Colonic mucosa (tissue), 4 donors: ENCODE measurements at regions not wholly inside any gene's neighbourhood (a gene's known extent, or its start where the extent isn't known, plus 50 kb on each side); places are given as distances from the start of the nearest gene placed in this dataset.
A peak's percentile ranks its signal among the peaks of the same experiment; 100 is the strongest.

ENCODE experiments used
- DNase-seq: peaks from one replicate; pipeline ENCODE4 v3.0.0-alpha.2; 2020
- H3K27ac ChIP-seq: fragments of 200-600 bp; one replicate; pipeline ENCODE4 v1.8.0; 2021
- H3K27me3 ChIP-seq: fragments of 200-600 bp; one replicate; pipeline ENCODE4 v1.8.0; 2021
- H3K36me3 ChIP-seq: fragments of 200-600 bp; one replicate; pipeline ENCODE4 v1.8.0; 2021
- H3K4me1 ChIP-seq: fragments of 200-600 bp; one replicate; pipeline ENCODE4 v1.8.0; 2021; ENCODE audit warnings: mild to moderate bottlenecking
- H3K4me3 ChIP-seq: fragments of 200-600 bp; one replicate; pipeline ENCODE4 v1.8.0; 2021
- H3K9ac ChIP-seq, 2 donors: one replicate each; pipeline ENCODE4 v1.7.0; 2013; ENCODE audit warnings: control low read depth in 2 of 2, low read depth in 2 of 2, low read length in 2 of 2
- H3K9me3 ChIP-seq: fragments of 200-600 bp; one replicate; pipeline ENCODE4 v1.8.0; 2021
- intact Hi-C: fragments of 100-400 bp; cut with DNase I; formaldehyde crosslinking; loops from one replicate; pipeline ENCODE4 v1.14.1; 2022
- TF ChIP-seq, protein P1 (sequence below): fragments of 200-600 bp; IDR thresholded peaks from one replicate; pipeline ENCODE4 v1.8.0; 2022; ENCODE audit warnings: antibody characterized with exemption, mild to moderate bottlenecking
- donor health status: healthy.
- donor health status: DM: no; HTN: no; CAD: no.
- donor health status: DM: no; HTN: no; CAD: no.

- Histone ChIP-seq H3K4me3 (no peak overlapping the region), H3K27ac (no peak overlapping the region), H3K9me3 (no peaks in the 10 kb centered on the region), H3K36me3 (no peaks in the 10 kb centered on the region), H3K27me3 (no peaks in the 10 kb centered on the region), H3K4me1 (no peaks in the 10 kb centered on the region), H3K9ac (no peak overlapping the region)
- no peak for DNase-seq
- intact Hi-C loops: loop anchor here (5.0 kb wide), 1 partner anchor 241 kb away; no protein-coding TSS in a partner anchor
- TF ChIP-seq, protein P1, sequence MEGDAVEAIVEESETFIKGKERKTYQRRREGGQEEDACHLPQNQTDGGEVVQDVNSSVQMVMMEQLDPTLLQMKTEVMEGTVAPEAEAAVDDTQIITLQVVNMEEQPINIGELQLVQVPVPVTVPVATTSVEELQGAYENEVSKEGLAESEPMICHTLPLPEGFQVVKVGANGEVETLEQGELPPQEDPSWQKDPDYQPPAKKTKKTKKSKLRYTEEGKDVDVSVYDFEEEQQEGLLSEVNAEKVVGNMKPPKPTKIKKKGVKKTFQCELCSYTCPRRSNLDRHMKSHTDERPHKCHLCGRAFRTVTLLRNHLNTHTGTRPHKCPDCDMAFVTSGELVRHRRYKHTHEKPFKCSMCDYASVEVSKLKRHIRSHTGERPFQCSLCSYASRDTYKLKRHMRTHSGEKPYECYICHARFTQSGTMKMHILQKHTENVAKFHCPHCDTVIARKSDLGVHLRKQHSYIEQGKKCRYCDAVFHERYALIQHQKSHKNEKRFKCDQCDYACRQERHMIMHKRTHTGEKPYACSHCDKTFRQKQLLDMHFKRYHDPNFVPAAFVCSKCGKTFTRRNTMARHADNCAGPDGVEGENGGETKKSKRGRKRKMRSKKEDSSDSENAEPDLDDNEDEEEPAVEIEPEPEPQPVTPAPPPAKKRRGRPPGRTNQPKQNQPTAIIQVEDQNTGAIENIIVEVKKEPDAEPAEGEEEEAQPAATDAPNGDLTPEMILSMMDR: peak; percentile 51
These were observed 79.3 kb upstream of the DYNLT3 start for GRCh38 chrX:37926700-37927099.

- TF ChIP-seq, protein P1: no peak
- H3K27me3 ChIP-seq: no peaks in the 10 kb centered on the region
- no peak for DNase-seq
- H3K9ac ChIP-seq: no peak overlapping the region
- intact Hi-C loops: no loop called here
- H3K4me1 ChIP-seq: no peaks in the 10 kb centered on the region
- H3K27ac ChIP-seq: no peak overlapping the region
- H3K9me3 ChIP-seq: no peaks in the 10 kb centered on the region
- H3K4me3 ChIP-seq: no peak overlapping the region
- H3K36me3 ChIP-seq: no peaks in the 10 kb centered on the region
These were observed 64.2 kb upstream of the SYTL5 start for GRCh38 chrX:37942170-37942569.

- TF ChIP-seq, protein P1: no peak
- Histone ChIP-seq H3K36me3 (no peaks in the 10 kb centered on the region), H3K4me1 (no peaks in the 10 kb centered on the region), H3K4me3 (no peak overlapping the region), H3K27ac (no peak overlapping the region), H3K9me3 (no peaks in the 10 kb centered on the region), H3K9ac (no peak overlapping the region), H3K27me3 (no peaks in the 10 kb centered on the region)
- DNase-seq: no peak
- intact Hi-C loops: no loop called here
These were observed 62.6 kb upstream of the SYTL5 start for GRCh38 chrX:37943554-37944344.

DNA sequence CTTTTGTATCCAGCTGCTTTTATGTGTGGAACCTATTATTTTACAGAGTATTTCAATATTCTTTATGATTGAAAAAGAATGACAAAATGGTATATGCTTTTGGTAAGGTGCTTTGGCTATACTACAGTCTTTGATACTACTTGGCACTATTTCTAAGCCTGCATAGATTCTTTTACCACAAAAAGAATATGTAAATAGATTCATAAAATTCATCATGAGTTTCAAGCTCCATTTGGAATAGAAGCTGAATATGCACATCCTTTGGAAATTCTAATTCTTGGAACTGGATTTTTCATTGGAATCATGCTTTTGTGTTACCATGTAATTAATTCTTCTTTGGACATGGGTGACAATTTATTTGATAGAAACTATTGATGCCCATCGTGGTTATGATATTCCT, 60.2 kb upstream of the SYTL5 start:
- H3K9ac ChIP-seq: no peak overlapping the region
- H3K27me3 ChIP-seq: no peaks in the 10 kb centered on the region
- H3K4me3 ChIP-seq: no peak overlapping the region
- H3K9me3 ChIP-seq: no peaks in the 10 kb centered on the region
- no peaks in the 10 kb centered on the region for H3K36me3 ChIP-seq
- TF ChIP-seq, protein P1: no peak
- intact Hi-C loops: no loop called here
- DNase-seq: no peak
- no peak overlapping the region for H3K27ac ChIP-seq
- H3K4me1 ChIP-seq: no peaks in the 10 kb centered on the region

DNA sequence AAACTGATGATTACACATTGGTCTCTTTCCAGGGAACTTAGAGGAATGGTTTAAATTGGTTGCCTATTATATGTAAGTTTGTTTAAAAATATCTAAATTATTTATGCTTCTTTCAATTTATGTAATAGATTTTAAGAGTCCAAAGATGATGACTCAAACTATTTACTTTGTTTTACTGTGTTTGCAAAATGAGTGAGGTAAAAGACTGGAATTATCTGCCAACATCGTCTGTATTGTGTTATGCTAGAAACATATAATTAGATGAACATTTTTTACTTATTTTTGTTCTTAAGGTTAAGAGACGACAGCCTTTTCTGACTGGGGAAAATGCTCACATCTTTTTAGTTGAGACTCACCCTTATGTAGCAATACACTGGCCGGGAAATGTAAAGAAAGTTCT, 51.1 kb upstream of the SYTL5 start:
- intact Hi-C loops: no loop called here
- DNase-seq: no peak
- no peaks in the 10 kb centered on the region for H3K36me3 ChIP-seq
- H3K4me3 ChIP-seq: no peak overlapping the region
- H3K9me3 ChIP-seq: no peaks in the 10 kb centered on the region
- no peaks in the 10 kb centered on the region for H3K27me3 ChIP-seq
- no peak overlapping the region for H3K9ac ChIP-seq
- H3K27ac ChIP-seq: no peak overlapping the region
- TF ChIP-seq, protein P1: no peak
- H3K4me1 ChIP-seq: no peaks in the 10 kb centered on the region
